Mesenchymal stem cell (in vitro differentiated cells and primary cell): ENCODE measurements at regions not wholly inside any gene's neighbourhood (a gene's known extent, or its start where the extent isn't known, plus 50 kb on each side); places are given as distances from the start of the nearest gene placed in this dataset.

ENCODE experiments used
- DNase-seq: peaks from one replicate; pipeline ENCODE4 v3.0.0-alpha.2; 2013
- H2AFZ ChIP-seq: one replicate; pipeline ENCODE4 v1.6.1; 2013; ENCODE audit warnings: low read depth, mild to moderate bottlenecking, control low read depth, inconsistent platforms, low read length, moderate library complexity
- H2AK5ac ChIP-seq: 2 replicates; pipeline ENCODE4 v1.6.1; 2013; ENCODE audit warnings: low read length, moderate library complexity, mild to moderate bottlenecking, inconsistent platforms; ENCODE audit not compliant: severe bottlenecking
- H2BK120ac ChIP-seq: one replicate; pipeline ENCODE4 v1.6.1; 2013; ENCODE audit warnings: low read depth, mild to moderate bottlenecking, inconsistent platforms, low read length, moderate library complexity
- H2BK12ac ChIP-seq, 2 experiments: one replicate each; pipeline ENCODE4 v1.6.1; 2013; ENCODE audit warnings: inconsistent platforms in 2 of 2, low read length in 2 of 2, mild to moderate bottlenecking in 2 of 2, moderate library complexity in 2 of 2, control low read depth in 1 of 2
- H2BK15ac ChIP-seq: one replicate; pipeline ENCODE4 v1.6.1; 2013; ENCODE audit warnings: mild to moderate bottlenecking, low read depth, inconsistent platforms; ENCODE audit not compliant: poor library complexity, severe bottlenecking
- H2BK5ac ChIP-seq: 2 replicates; pipeline ENCODE4 v1.6.1; 2013; ENCODE audit warnings: low read depth, mild to moderate bottlenecking, low read length, control low read depth, inconsistent platforms; ENCODE audit not compliant: poor library complexity, severe bottlenecking
- H3K14ac ChIP-seq, 2 experiments: one replicate each; pipeline ENCODE4 v1.6.1; 2013; ENCODE audit warnings: inconsistent platforms in 2 of 2, low read length in 2 of 2, control low read depth in 1 of 2, mild to moderate bottlenecking in 1 of 2, moderate library complexity in 1 of 2
- H3K18ac ChIP-seq, 2 experiments: one replicate each; pipeline ENCODE4 v1.6.1; 2013; ENCODE audit warnings: inconsistent platforms in 2 of 2, low read length in 2 of 2, control low read depth in 1 of 2, low read depth in 1 of 2, mild to moderate bottlenecking in 1 of 2
- H3K23ac ChIP-seq, 2 experiments: one replicate each; pipeline ENCODE4 v1.6.1; 2013; ENCODE audit warnings: inconsistent platforms in 2 of 2, low read length in 2 of 2, mild to moderate bottlenecking in 2 of 2, moderate library complexity in 2 of 2, control low read depth in 1 of 2
- H3K27ac ChIP-seq: 2 replicates; pipeline ENCODE4 v1.5.1; 2013; ENCODE audit warnings: mild to moderate bottlenecking, moderate library complexity, low read length, control low read depth, inconsistent platforms; ENCODE audit not compliant: poor library complexity, severe bottlenecking
- H3K27me3 ChIP-seq, 2 experiments: 2 replicates each; pipeline versions ENCODE4 v1.6.1 to v1.7.0; 2013; ENCODE audit warnings: low read length in 2 of 2, mild to moderate bottlenecking in 2 of 2, moderate library complexity in 2 of 2, control low read depth in 1 of 2, inconsistent platforms in 1 of 2; ENCODE audit not compliant: control insufficient read depth in 1 of 2, insufficient read depth in 1 of 2
- H3K36me3 ChIP-seq, 2 experiments: 2 replicates each; pipeline versions ENCODE4 v1.6.1 to v1.7.0; 2013; ENCODE audit warnings: low read length in 2 of 2, control low read depth in 1 of 2, inconsistent platforms in 1 of 2, low read depth in 1 of 2, mild to moderate bottlenecking in 1 of 2; ENCODE audit not compliant: insufficient read depth in 2 of 2, control insufficient read depth in 1 of 2
- H3K4ac ChIP-seq, 2 experiments: one replicate each; pipeline ENCODE4 v1.6.1; 2013; ENCODE audit warnings: inconsistent platforms in 2 of 2, low read length in 2 of 2, mild to moderate bottlenecking in 2 of 2, moderate library complexity in 2 of 2, control low read depth in 1 of 2, low read depth in 1 of 2
- H3K4me1 ChIP-seq: 2 replicates; pipeline ENCODE4 v1.6.1; 2013; ENCODE audit warnings: low read depth, low read length, control low read depth; ENCODE audit not compliant: control insufficient read depth, insufficient read depth
- H3K4me2 ChIP-seq: 2 replicates; pipeline ENCODE4 v1.6.1; 2013; ENCODE audit warnings: low read length, mild to moderate bottlenecking, inconsistent platforms; ENCODE audit not compliant: poor library complexity, severe bottlenecking
- H3K4me3 ChIP-seq, 2 experiments: 2 replicates each; pipeline versions ENCODE4 v1.5.1 to v1.7.0; 2013; ENCODE audit warnings: low read length in 2 of 2, mild to moderate bottlenecking in 2 of 2, control low read depth in 1 of 2, low read depth in 1 of 2; ENCODE audit not compliant: insufficient read depth in 1 of 2
- H3K79me1 ChIP-seq: replicated peaks from 2 replicates; pipeline ENCODE4 v1.6.1; 2013; ENCODE audit warnings: mild to moderate bottlenecking, control low read depth, low read length, inconsistent platforms; ENCODE audit not compliant: poor library complexity, severe bottlenecking
- H3K9ac ChIP-seq: 2 replicates; pipeline ENCODE4 v1.7.0; 2013; ENCODE audit warnings: mild to moderate bottlenecking, low read length, moderate library complexity
- H3K9me3 ChIP-seq: 2 replicates; pipeline ENCODE4 v1.7.0; 2013; ENCODE audit warnings: mild to moderate bottlenecking, low read length; ENCODE audit not compliant: control insufficient read depth
- H4K8ac ChIP-seq: one replicate; pipeline ENCODE4 v1.6.1; 2013; ENCODE audit warnings: inconsistent platforms, mild to moderate bottlenecking, low read length, moderate library complexity
- H4K91ac ChIP-seq: one replicate; pipeline ENCODE4 v1.6.1; 2013; ENCODE audit warnings: mild to moderate bottlenecking, low read length, inconsistent platforms
- WGBS: methylation state at CpG from one replicate; pipeline ENCODE4 v1.1.7; 2013; ENCODE audit warnings: mixed read lengths; 5-methylcytosine and 5-hydroxymethylcytosine counted together

GRCh38 chr1:185441605-185442004, 124.6 kb upstream of the IVNS1ABP start:
- no peaks in the 10 kb centered on the region for H3K36me3 ChIP-seq
- H3K9ac ChIP-seq = no peak overlapping the region
- H3K27me3 ChIP-seq = no peaks in the 10 kb centered on the region
- H3K79me1 ChIP-seq = no peaks in the 10 kb centered on the region
- no peak overlapping the region for H2BK12ac ChIP-seq
- H4K91ac ChIP-seq = no peak overlapping the region
- H2AFZ ChIP-seq = no peak overlapping the region
- no peak overlapping the region for H2BK5ac ChIP-seq
- H3K14ac ChIP-seq = peak overlapping the region in 1 of 2 experiments; percentile 74
- H3K9me3 ChIP-seq = no peaks in the 10 kb centered on the region
- H3K27ac ChIP-seq = peak overlapping the region; percentile 98
- H3K4ac ChIP-seq = no peak overlapping the region
- no peak overlapping the region for H3K4me3 ChIP-seq
- no peak overlapping the region for H2BK120ac ChIP-seq
- DNase-seq = peak; percentile 67
- H2AK5ac ChIP-seq = no peak overlapping the region
- no peak overlapping the region for H2BK15ac ChIP-seq
- H4K8ac ChIP-seq = no peak overlapping the region
- H3K18ac ChIP-seq = peak overlapping the region; percentile 12 to 37
- no peak overlapping the region for H3K23ac ChIP-seq
- H3K4me1 ChIP-seq = peaks cover 12% of the 10 kb centered on the region
- no peak overlapping the region for H3K4me2 ChIP-seq
- WGBS = no CpG with 5 or more reads among the region's 3 CpGs

DNA sequence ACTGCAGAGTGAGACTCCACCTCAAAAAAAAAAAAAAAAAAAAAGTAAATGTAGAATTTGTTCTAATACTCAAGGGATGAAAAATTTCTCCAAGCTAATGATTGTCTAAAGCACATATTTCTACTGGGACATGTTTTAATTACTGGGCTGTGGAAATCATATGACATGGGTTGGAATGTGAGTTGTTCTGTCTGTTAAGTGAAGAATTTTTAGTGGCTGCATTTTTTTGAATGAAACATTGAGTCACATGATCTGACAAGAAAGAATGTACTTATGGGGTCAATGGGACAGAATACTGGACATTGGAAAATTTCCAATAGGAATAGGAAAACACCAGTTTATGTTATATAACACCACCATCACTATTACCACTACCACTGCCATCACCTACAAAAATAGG, 123.8 kb upstream of the IVNS1ABP start:
- Histone ChIP-seq H3K27ac (peak overlapping the region; percentile 98), H3K4me3 (no peak overlapping the region), H3K36me3 (no peaks in the 10 kb centered on the region), H3K4ac (no peak overlapping the region), H2BK5ac (peak overlapping the region; percentile 98), H3K79me1 (no peaks in the 10 kb centered on the region), H4K8ac (no peak overlapping the region), H2BK15ac (no peak overlapping the region), H2BK12ac (no peak overlapping the region), H2AK5ac (peak overlapping the region; percentile 98), H3K4me2 (no peak overlapping the region), H3K9me3 (no peaks in the 10 kb centered on the region), H3K4me1 (peaks cover 12% of the 10 kb centered on the region), H3K18ac (no peak overlapping the region), H4K91ac (no peak overlapping the region), H2BK120ac (no peak overlapping the region), H3K27me3 (no peaks in the 10 kb centered on the region), H2AFZ (no peak overlapping the region), H3K9ac (no peak overlapping the region), H3K23ac (no peak overlapping the region), H3K14ac (no peak overlapping the region)
- DNase-seq = peak; percentile 71

GRCh38 chr1:185439727-185440415, 122.8 kb upstream of the IVNS1ABP start:
- H3K27ac ChIP-seq = peak overlapping the region; percentile 82
- no peak overlapping the region for H3K4ac ChIP-seq
- no peaks in the 10 kb centered on the region for H3K36me3 ChIP-seq
- no peaks in the 10 kb centered on the region for H3K9me3 ChIP-seq
- H3K14ac ChIP-seq = no peak overlapping the region
- no peak overlapping the region for H2BK15ac ChIP-seq
- no peak overlapping the region for H3K18ac ChIP-seq
- H2BK120ac ChIP-seq = no peak overlapping the region
- peak; percentile 90 for DNase-seq
- no peak overlapping the region for H2AK5ac ChIP-seq
- no peak overlapping the region for H2AFZ ChIP-seq
- no peak overlapping the region for H2BK12ac ChIP-seq
- H3K4me3 ChIP-seq = no peak overlapping the region
- H2BK5ac ChIP-seq = no peak overlapping the region
- no peak overlapping the region for H3K23ac ChIP-seq
- H3K27me3 ChIP-seq = no peaks in the 10 kb centered on the region
- H3K9ac ChIP-seq = peak overlapping the region; percentile 41
- no peak overlapping the region for H4K91ac ChIP-seq
- no peaks in the 10 kb centered on the region for H3K79me1 ChIP-seq
- H3K4me1 ChIP-seq = peaks cover 12% of the 10 kb centered on the region
- no peak overlapping the region for H4K8ac ChIP-seq
- H3K4me2 ChIP-seq = no peak overlapping the region
- WGBS = 27% methylated on average over 1 of the region's 1 CpG

- no peak overlapping the region for H4K91ac ChIP-seq
- H2BK120ac ChIP-seq = no peak overlapping the region
Observed at GRCh38 chr1:185438936-185439335, 121.9 kb upstream of the IVNS1ABP start.

More at GRCh38 chr1:185438936-185439335, 121.9 kb upstream of the IVNS1ABP start:
- Histone ChIP-seq H3K18ac (no peak overlapping the region), H2BK5ac (no peak overlapping the region), H3K79me1 (no peaks in the 10 kb centered on the region), H4K8ac (no peak overlapping the region), H3K4ac (no peak overlapping the region), H2BK12ac (no peak overlapping the region), H3K27ac (peak overlapping the region; percentile 82), H3K4me3 (no peak overlapping the region), H2BK15ac (no peak overlapping the region), H3K4me1 (peaks cover 8% of the 10 kb centered on the region), H3K14ac (no peak overlapping the region), H3K9me3 (no peaks in the 10 kb centered on the region), H3K9ac (no peak overlapping the region), H3K27me3 (no peaks in the 10 kb centered on the region), H3K23ac (no peak overlapping the region), H2AK5ac (peak overlapping the region; percentile 98), H3K4me2 (no peak overlapping the region), H3K36me3 (no peaks in the 10 kb centered on the region), H2AFZ (no peak overlapping the region)
- DNase-seq = peak; percentile 24
